NCI-H187 (cell line): ENCODE measurements at regions not wholly inside any gene's neighbourhood (a gene's known extent, or its start where the extent isn't known, plus 50 kb on each side); places are given as distances from the start of the nearest gene placed in this dataset.
A peak's percentile ranks its signal among the peaks of the same experiment; 100 is the strongest.

ENCODE experiments used
- DNase-seq, 2 experiments: peaks; one replicate each; lab custom pipeline; 2025; lab: John Stamatoyannopoulos, UW

DNA sequence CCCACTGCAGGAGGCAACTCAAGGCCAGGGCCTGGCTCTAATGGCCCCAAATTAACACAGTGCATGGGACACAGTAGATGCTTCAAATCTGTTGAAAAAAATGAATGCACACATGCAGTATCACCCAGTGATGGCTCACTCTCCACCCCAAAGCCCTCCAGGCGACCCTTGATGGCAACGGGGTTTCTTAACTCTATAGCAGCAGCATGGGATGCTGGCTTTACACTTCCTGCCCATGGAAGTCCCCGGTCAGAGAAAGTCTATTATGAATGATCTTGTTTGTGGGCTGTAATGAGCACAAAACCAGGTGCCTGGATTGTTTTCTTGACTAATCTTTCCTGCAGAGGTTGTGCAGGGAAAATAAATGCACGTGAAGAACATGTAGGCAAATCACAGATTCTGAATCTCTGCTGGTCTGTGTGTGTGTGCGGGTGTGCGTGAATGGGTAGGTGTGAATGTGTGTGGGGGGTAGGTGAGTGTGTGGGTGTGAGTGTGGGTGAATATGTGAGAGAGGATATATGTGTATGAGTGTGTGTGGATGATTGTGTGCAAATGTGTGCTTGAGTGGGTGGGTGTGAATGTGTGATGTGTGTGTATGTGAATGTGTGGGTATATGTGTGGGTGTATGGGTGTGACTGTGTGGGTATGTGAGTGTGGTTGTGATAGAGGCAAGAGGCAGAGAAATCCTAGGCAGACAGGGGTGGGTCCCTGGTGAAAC is 60.1 kb upstream of the MLN start:
- no peak for DNase-seq

DNA sequence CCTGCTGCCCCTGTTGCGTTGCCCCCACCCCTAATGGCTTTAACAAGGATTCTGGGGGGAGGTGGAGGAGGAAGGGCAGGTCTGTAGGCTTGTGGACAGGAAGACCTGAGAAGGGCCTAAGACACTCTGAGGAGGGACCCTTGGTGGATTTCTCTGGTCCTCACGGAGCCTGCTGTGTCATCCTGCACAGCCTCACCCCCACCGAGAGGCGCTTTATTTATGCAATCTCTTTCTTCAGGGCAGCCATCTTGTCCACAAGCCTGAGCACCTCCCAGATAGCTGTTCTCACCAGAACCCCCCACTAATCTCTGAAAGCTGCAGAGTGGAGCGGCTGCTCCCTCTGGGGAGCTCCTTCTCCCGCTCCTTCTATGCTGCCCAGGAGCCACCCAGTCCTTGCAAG is 59.3 kb upstream of the MLN start:
- DNase-seq, result no peak

DNA sequence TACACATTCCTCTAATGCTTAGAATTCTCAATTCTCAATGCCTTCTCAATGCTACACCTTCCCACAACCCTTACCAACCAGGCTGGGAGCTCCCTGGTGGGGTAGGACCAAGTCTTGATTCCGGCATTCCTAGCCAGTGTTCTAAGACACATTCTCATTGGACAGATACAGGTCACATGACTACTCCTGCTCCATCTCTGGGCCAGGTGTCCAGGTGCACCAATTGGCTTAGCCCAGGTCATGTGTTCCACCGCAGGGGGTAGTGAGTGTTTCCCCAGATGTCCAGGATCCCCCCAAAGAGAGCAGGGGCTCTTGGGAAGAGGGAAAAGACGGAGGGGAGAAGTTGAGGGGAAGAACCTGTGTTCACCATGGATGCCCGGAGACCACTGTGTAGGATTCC is 58.7 kb upstream of the MLN start:
- DNase-seq, result no peak

DNA sequence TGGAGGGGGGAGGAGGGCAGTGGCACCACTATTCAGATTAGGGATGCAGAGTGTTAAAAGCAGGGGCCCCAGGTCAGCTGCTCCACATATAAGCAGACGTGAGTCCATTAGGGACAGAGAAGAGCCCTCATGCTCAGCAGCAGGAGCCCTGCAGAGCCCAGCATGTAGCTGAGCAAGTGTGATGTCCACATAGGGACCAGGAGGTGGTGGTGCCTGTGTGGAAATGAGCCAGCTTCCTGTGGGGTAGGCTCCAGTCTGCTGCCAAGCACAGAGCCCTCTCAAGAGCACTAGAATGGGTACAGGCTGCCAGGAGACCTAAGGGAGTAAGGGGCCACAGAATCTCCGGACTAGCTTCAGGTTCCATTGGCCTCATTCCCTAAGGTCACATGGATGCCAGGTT is 57.9 kb upstream of the MLN start:
- no peak for DNase-seq

DNA sequence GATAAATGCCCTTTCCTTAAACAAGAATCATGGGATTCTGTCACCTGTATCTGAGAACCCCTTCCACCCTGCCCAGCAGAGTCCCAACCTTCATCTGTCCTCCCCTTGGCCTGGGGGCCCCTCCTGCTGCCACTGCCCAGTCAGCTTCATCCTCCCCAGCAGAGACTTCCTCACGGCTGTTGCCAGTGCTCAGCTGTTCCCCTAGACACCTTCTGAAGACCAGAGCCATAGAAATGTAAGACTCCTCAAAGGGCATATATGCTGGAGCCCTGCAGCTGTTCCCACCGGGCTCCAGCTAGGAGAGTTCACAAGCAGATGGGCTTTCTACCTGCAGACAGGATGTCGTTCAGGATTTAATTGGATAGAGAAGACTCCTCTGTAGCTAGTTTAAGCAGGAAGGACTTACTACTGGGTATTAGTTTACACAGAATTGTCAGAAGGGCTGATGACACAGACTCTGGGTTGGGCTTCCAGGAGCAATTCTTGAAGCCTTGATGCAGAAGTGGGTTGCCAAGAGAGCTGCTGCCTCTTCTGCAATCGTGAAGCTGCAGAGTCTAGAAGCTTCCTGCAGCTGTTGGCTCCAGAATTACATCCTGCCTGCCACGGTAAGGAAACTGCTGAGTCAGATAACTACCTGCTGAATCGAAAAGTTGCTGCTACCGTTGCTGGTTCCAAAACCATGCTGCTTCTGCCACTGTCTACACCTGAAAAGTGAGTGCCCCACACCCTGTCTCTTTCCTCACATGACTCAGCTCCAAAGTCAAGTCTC is 57.1 kb upstream of the MLN start:
- no peak for DNase-seq

DNA sequence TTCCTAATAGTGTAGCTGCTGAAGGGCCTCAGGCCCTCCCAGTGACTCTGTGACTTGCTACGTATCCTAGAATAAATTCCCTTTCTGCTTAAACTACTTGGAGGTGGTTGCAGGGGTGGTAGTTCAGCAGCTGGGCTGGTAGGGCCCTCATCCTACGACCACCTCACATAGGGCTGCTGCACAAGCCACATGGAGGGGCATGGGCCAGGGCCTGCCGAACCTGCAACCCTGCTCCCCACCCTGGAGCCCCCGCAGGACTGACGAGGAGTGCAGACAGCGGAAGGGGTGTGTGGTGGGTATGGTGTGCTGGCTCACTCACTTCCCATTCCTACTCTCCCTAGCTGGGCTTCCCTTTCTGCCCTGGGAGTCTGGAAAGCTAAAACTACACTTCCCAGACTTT is 56.2 kb upstream of the MLN start:
- no peak for DNase-seq

DNA sequence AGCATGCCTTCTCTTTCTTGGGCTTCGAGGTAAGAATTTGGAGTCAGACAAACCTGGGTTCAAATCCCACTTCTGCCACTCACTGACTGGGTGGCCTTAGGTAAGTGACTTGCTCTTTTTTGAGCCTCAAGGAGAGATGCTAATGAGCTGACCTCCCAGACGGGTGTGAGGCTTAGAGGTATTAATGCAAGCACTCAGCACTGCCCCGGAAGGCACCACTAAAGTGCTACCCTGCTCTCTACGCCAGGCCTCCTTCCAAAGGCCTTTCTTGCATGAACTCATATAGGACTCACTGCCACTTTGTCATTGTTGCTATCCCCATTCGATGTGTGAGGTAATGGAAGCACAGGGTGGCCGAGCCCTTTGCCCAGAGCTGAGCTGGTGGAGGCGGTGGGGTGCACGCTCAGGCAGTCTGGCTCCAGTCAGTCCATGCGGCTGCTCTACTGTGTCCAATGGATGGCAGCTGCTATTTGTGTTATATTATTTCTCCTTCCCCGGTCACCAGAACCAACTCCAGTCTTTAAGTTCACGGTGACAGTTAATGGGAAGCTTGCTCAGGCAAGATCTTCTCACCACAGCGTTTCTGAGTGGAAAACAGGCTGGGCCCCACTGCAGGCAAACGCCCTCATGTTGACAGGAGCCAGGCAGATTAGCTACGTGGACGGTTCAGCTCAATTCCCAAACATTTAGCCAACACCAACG is 55.2 kb upstream of the MLN start:
- DNase-seq, result no peak

DNA sequence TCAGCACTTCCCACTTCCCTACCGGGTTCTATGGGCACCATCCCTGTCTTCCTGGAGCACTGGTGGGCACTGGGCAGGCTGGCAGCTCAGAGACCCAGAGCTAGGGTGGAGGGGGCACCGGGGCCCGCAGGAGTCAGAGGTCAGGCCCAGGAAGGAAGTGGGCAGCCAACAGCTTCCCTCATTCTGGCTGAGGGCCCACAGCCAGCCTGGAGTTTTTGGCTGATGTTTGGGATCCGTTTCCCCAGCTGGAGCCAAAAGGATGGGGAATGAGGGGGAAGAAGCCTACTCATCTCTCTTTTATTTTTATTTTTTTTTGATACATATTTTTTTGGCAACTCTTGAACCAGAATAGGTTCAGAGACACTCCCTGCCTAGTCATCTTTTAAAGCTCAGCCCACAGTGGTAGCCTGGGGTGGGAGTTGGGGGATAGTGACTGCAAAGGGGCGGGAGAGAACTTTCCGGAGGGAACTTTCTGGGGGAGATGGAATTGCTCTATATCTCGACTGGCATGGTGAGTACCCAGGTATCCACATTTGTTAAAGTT is 54.2 kb upstream of the MLN start:
- no peak for DNase-seq

DNA sequence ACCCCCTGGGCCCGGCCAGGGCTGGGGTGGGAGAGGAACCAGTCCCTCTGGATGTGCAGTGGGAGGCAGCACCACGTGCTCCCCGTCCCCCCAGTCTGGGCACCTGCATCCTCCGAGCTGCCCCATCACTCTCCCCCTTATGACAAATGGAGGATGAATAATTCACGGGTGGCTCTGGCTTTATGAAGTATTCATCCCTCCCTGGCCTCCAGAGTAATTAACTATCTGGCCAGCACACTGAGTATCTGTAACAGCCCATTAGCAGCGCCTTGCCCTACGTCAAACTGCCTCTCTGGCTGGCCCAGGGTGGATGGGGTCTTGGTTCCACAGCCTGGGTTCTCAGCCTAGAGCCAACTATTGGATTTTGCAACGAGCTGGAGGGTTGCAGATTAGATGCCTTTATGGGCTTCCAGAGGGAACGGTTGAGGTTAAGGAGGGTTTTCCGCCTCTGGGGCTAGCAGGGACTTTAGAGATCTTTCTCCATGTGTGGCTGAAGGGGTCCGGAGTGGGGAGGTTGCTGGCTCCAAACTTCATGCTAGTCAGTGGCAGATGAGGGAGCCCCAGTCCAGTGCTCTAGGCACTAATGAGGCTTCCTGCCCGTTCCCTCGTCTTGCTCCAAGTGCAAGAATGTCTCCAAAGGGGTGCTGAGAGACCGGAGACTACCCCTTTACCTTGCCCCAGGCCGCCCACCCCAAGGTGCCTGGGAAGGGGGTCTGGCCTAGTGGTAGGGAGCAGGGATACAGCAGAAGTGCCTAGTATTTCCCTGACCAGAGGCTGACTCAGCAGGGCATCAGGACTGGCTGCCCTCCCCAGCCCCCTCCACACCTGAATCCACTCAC is 53.5 kb upstream of the MLN start:
- DNase-seq, result no peak

DNA sequence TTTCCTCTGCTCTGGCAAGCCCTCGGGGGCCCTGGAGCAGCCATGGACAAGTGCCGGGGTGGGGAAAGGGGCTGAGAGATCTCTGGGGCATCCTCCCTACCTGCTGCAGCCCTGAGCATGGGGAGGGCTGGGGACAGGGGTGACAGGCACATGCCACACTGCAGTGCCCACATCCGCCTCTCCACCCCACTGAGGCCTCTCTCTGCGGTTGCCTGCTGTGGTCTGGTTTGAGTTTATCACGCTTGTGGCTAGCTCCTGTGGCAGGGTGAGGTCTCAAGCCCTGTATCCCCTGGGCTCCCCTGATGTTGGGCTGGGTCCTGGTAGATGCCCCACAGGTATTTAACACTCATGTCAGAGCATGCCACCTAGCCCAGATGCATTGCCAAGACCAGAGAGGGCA is 52.9 kb upstream of the MLN start:
- DNase-seq, result no peak

DNA sequence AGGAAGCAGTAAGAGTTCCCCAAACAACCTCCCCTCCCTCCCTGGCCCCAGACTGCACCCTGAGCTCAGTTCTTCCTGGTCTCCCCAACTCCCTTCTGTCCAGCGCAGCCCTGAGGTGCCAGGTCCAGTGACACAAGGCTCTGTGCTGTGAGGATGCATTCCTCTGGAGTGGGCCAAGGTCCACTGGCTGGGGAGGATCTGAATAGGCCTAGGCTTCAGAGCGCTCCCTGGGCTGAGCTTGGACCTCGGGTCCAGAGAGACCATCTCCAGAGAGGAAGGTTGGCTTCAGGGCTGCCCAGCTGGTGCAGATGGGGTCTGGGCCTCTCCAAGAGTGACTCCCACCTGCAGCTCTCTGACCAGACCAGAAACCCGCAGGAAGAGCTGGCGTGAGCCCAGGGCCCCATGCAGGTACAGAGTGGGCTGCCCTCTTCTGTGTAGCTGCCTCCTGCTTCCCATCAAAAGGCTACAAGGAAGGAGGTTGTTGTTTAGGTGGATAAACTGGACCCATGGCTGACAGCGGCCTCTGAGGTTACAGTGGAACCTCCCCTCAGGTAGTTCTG is 52.3 kb upstream of the MLN start:
- no peak for DNase-seq

DNA sequence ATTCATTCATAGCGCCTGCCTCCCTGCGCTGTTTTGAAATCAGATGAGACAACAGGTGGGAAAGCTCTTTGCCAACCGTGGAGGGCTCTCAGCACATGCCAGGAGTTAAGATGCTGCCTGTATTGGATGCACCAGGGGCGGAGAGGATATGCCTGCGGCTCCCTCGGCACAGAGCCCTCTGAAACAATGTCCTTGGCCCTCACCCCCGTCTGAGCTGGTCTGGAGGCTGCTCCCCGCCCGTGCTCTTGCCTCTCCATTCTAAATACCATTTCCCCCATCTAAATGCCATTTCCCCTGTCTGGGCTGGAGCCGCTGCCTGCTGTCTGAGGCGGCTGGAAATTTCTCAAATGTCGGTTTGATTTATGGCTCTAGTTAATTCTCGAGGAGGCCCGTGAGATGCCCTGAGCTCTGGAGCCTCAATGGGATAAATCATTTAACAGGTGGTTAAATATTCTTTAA is 50.8 kb upstream of the MLN start:
- DNase-seq, result peak; percentile 72 to 91

DNA sequence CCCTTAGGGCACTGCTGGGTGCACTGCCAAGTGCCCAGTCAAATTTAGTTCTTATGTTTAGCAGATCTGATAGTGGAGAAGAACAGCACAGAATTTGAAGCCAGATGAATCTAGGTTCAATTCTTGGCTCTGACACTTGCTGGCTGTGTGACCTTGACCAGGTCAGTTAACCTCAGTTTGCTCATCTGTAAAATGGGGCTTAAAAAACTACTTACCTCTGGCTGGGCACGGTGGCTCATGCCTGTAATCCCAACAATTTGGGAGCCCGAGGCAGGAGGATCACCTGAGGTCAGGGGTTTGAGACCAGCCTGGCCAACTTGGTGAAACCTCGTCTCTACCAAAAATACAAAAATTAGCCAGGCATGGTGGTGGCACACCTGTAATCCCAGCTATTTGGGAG is 49.9 kb upstream of the MLN start:
- no peak for DNase-seq
